MV-4-11 (cell line): ENCODE measurements at regions not wholly inside any gene's neighbourhood (a gene's known extent, or its start where the extent isn't known, plus 50 kb on each side); places are given as distances from the start of the nearest gene placed in this dataset.
"Not testable (repeated sequence)": the region's sequence is repeated elsewhere in the genome, so short reads cannot be mapped to it uniquely, and the experiment has no call there.

Source experiments
- DNase-seq: peaks from one replicate; lab custom pipeline; 2025; lab: John Stamatoyannopoulos, UW

DNA sequence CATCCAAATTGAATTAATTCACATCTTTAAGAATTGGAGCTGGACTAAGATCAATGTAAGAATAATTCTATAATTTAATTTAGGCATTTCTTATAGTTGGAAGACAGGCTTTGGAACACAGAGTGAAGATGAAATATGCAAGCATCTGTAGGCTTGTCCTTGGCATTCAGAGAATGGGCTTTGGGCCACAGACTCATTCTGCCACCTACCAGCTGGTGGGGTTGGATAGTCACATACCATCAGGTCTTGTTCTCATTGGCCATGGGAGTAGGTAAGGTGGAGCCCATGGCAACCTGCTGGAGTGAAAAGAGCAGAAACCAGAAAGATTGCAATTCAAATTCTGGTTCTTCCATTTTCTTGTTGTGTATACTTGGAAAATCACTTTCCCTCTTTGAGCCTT lies 300.3 kb downstream of the CYRIA start:
- DNase-seq = no peak

GRCh38 chr2:16363581-16363980 lies 302.1 kb downstream of the CYRIA start:
- no peak for DNase-seq

- no peak for DNase-seq
Observed at GRCh38 chr2:16362611-16363010, 303.0 kb downstream of the CYRIA start.

GRCh38 chr2:16361261-16361995 lies 304.2 kb downstream of the CYRIA start:
- no peak for DNase-seq

GRCh38 chr2:16359961-16360360 lies 305.7 kb downstream of the CYRIA start:
- DNase-seq = no peak

DNA sequence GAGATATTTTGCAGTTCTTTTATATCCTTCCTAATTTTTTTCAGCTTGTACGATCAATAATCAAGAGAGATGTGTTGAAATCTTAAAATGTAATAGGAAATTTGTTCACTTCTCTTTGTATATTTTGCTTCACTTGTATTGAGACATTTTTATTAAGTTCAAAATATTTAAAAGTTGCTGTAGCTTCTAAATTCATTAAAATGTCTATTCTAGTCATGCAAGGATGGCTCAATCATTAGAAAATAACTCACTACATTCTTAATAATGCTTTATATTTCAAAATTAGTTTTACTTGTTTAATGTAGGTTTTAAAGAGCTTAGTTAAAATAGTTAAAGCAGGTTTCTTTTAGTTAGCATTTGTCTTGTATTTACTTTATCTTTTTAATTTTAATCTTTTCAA lies 308.4 kb downstream of the CYRIA start:
- DNase-seq = no peak

- no peak for DNase-seq
Observed at GRCh38 chr2:16351541-16351940, 314.1 kb downstream of the CYRIA start.

- no peak for DNase-seq
Observed at GRCh38 chr2:16351137-16351536, 314.5 kb downstream of the CYRIA start.

GRCh38 chr2:16350211-16350610 lies 315.4 kb downstream of the CYRIA start:
- no peak for DNase-seq

DNA sequence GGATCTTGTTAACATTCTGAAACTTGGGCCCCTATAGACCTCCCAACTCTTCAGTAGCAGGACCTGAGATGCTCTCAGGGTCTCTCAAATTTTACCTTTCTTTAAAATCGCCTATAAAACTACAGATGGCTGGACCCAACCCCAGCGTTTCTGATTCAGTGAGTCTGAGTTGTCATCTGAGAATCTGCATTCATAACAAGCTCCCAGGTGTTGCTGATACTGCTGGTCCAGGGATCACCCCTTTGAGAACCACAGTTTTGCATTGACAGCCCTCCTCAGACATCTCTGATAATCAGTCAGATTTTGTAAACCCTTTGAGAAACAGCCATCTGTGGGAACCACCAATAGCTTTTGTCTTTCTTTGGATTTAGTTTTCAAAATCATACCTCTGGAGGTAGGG lies 315.8 kb downstream of the CYRIA start:
- DNase-seq = no peak

- no peak for DNase-seq
Observed at GRCh38 chr2:16348821-16349515, 316.7 kb downstream of the CYRIA start.

DNA sequence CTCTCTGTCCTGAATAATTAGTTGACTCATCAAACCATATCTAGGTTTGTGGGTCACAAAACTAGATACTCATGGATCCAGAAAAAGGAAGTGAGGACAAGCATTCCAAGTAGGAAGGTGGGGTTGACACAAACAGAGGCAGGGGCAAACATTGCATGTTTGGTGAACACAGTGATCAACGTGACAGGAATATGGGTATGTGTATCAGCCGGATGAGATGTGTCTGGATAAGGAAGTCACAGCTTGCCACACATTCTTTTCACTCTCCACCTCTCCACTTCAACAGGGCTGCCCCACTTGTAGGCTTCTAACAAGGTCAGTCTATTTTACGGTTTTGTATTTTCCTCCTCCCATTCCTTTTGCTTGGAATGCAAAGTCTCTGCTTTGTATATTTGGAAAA lies 319.0 kb downstream of the CYRIA start:
- DNase-seq = no peak

DNA sequence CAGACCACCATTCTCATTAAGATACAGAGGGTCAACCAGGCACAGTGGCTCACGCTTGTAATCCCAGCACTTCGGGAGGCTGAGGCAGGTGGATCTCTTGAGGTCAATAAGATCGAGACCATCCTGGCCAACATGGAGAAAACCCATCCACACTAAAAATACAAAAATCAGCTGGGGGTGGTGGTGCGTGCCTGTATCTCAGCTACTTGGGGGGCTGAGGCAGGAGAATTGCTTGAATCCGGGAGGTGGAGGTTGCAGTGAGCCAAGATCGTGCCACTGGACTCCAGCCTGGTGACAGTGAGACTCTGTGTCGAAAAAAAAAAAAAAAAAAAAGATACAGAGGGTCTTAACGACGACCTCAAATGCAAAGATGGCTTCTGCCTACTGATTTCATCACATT lies 320.4 kb downstream of the CYRIA start:
- DNase-seq = not testable (repeated sequence)

- no peak for DNase-seq
Observed at GRCh38 chr2:16339206-16339605, 326.4 kb downstream of the CYRIA start.

DNA sequence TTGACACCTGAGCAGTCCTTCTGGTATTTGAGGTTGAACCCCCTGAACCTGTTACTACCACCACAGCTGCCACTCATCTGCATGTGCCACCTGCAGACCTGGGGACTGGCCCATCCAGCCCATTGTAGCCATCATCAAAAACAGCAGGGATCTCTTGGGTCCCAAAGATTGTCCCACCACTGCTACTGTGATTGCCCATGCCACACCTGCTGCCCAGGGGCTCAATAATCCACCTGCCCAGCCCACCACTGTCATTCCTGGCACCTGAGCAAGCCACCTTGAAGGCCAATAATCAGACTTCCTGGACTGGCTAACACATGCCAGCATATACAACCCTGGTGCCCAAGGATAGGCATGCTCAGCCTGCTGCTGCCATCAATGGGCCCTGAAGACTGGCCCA lies 327.6 kb downstream of the CYRIA start:
- DNase-seq = no peak

GRCh38 chr2:16336916-16337315 lies 328.7 kb downstream of the CYRIA start:
- DNase-seq = no peak

DNA sequence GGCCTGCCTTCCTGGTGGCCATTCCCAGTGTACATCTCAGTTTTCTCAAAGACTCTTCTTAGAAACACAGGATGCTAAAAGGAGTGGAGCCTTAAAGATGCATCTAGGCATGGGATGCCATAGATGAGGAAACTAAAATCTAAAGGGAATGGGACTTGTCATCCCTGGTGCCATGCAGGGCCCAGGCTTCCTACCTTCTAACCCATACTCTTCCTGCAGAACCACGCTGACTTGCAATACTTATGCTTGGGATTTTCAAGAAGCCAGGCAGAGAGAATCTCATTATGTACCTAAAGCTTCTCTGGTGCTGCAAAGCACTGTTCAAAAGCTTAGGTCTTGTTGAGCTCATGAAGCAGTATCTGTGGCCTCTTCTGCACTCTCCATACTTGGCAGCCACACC lies 329.1 kb downstream of the CYRIA start:
- DNase-seq = no peak

GRCh38 chr2:16335947-16336346 lies 329.7 kb downstream of the CYRIA start:
- DNase-seq = no peak

GRCh38 chr2:16335604-16335930 lies 330.1 kb downstream of the CYRIA start:
- no peak for DNase-seq

DNA sequence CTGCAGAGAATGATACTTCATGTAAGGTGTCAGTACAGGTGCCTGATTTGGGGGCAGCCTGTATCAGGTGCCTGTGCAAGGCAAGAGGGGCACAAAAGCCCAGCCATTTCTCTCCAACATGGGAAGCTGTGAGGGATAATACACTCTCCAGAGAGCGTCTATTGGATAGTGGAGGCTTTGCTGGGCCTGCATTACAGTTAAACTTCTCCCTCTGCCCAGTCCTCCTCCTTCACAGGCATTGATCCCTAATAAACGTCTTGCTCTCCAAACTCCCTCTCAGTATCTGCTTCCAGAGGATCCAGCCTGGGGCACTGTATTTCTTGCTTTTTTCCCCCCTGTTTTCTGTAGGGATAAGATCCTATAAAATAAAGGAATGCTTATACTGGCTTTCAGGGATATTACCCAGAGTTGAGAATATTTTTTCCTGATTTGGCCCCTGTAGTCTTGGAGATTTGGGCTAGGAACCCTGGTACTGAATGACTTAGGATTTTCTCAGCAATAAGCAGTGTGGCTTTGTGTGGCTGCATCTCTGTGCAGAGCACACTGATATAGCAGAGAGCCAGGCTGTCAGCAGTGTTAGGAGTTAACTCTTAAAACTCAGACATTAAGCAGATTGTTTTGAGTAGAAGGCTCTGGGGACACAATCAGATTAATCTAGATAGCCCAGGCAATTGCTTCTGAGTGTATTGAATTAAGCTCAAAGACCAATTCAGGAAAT lies 330.6 kb downstream of the CYRIA start:
- no peak for DNase-seq

DNA sequence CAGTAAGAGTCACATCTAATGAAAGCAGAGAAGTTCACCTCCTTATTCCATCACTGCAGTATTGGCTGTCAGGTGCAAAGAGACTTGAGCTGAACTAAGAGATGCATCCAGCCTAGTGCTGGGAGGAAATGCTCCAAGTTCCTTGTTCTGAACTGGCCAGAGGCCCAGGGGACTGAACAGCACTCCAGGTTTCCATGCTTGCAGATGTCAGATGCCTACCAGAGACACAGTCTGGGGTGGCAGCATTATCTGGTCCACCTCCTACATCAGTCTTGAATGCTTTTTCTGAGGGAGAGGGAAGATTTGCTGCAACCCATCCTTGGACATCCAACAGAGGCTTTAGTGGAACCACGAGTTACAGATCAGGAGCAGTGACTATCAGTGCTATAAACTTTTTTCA lies 331.3 kb downstream of the CYRIA start:
- no peak for DNase-seq

DNA sequence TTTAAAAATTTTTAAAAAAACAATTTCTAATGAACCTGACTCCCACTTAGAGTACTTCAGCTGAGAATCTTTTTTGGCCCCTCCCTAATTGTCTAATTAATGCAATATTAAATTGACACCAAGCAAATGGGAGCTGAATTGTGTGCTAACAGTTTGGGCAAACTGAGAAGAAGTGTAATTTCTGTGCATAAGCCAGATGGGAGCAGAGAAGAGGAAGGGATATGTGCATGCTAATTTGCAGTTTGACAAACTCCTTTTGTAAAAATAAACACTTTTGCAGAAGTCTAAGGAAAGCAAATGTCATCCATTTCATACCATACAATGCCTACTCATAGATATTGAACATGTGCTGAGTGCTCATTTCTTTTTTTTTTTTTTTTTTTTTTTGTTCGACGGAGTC lies 332.0 kb downstream of the CYRIA start:
- DNase-seq = no peak
